Naive B cell (primary cell): ENCODE measurements at regions not wholly inside any gene's neighbourhood (a gene's known extent, or its start where the extent isn't known, plus 50 kb on each side); places are given as distances from the start of the nearest gene placed in this dataset.

Experiments used
- ATAC-seq, 2 donors: fragments of 150-1000 bp; cut with Tn5 transposase; 2 replicates each; pipeline ENCODE4 v1.10.0; 2021; ENCODE audit warnings: low read depth in 2 of 2, mild to moderate bottlenecking in 2 of 2, moderate library complexity in 2 of 2
- DNase-seq: peaks from one replicate; pipeline ENCODE4 v3.0.0; 2022
- H3K27ac Mint-ChIP-seq, 6 donors: one replicate each; pipeline ENCODE4 v1.8.0; 2020 to 2022; ENCODE audit warnings: mild to moderate bottlenecking in 6 of 6, mixed read lengths in 6 of 6, moderate library complexity in 5 of 6, inconsistent platforms in 2 of 6
- H3K27me3 Mint-ChIP-seq, 3 donors: one replicate each; pipeline ENCODE4 v1.8.0; 2021 to 2022; ENCODE audit warnings: mixed read lengths in 3 of 3, mild to moderate bottlenecking in 1 of 3
- H3K36me3 Mint-ChIP-seq, 2 donors: one replicate each; pipeline ENCODE4 v1.8.0; 2020 to 2022; ENCODE audit warnings: mixed read lengths in 2 of 2, inconsistent platforms in 1 of 2, mild to moderate bottlenecking in 1 of 2
- H3K4me1 Mint-ChIP-seq, 3 donors: one replicate each; pipeline ENCODE4 v1.8.0; 2020 to 2022; ENCODE audit warnings: mixed read lengths in 3 of 3, inconsistent platforms in 1 of 3, mild to moderate bottlenecking in 1 of 3, moderate library complexity in 1 of 3
- H3K4me3 Mint-ChIP-seq, 8 donors: one replicate each; pipeline ENCODE4 v1.8.0; 2020 to 2022; ENCODE audit warnings: mild to moderate bottlenecking in 8 of 8, mixed read lengths in 8 of 8, moderate library complexity in 8 of 8, inconsistent platforms in 2 of 8
- H3K9me3 Mint-ChIP-seq, 7 donors: one replicate each; pipeline ENCODE4 v1.8.0; 2020 to 2022; ENCODE audit warnings: mixed read lengths in 7 of 7, mild to moderate bottlenecking in 5 of 7, inconsistent platforms in 2 of 7, moderate library complexity in 1 of 7

GRCh38 chr6:132100388-132100990 lies 149.3 kb upstream of the CCN2 start:
- DNase-seq, result no peak
- no peak for ATAC-seq
- Mint-ChIP-seq H3K27ac (peak overlapping the region in 1 of 6 donors; percentile 49), H3K36me3 (peaks cover 6 to 8% of the 10 kb centered on the region in 2 donors), H3K9me3 (peaks cover 0 to 8% (median 4%) of the 10 kb centered on the region in 7 donors), H3K27me3 (no peaks in the 10 kb centered on the region), H3K4me3 (no peak overlapping the region), H3K4me1 (peaks cover 0 to 11% (median 3%) of the 10 kb centered on the region in 3 donors)

GRCh38 chr6:132096996-132097395 lies 145.8 kb upstream of the CCN2 start:
- H3K4me1 Mint-ChIP-seq, result peaks cover 0 to 11% (median 3%) of the 10 kb centered on the region in 3 donors
- ATAC-seq (no peak), DNase-seq (no peak)
- peaks cover 0 to 9% (median 3%) of the 10 kb centered on the region in 7 donors for H3K9me3 Mint-ChIP-seq
- no peak overlapping the region for H3K4me3 Mint-ChIP-seq
- H3K36me3 Mint-ChIP-seq, result no peaks in the 10 kb centered on the region
- no peaks in the 10 kb centered on the region for H3K27me3 Mint-ChIP-seq
- H3K27ac Mint-ChIP-seq, result no peak overlapping the region

GRCh38 chr6:132096245-132096644 lies 145.1 kb upstream of the CCN2 start:
- H3K4me3 Mint-ChIP-seq, result no peak overlapping the region
- H3K27ac Mint-ChIP-seq, result no peak overlapping the region
- peaks cover 0 to 17% (median 3%) of the 10 kb centered on the region in 7 donors for H3K9me3 Mint-ChIP-seq
- DNase-seq (no peak), ATAC-seq (no peak)
- H3K4me1 Mint-ChIP-seq, result peaks cover 0 to 11% (median 3%) of the 10 kb centered on the region in 3 donors
- no peaks in the 10 kb centered on the region for H3K27me3 Mint-ChIP-seq
- no peaks in the 10 kb centered on the region for H3K36me3 Mint-ChIP-seq

- DNase-seq (no peak), ATAC-seq (no peak)
- peaks cover 0 to 16% (median 13%) of the 10 kb centered on the region in 3 donors for H3K4me1 Mint-ChIP-seq
- H3K4me3 Mint-ChIP-seq, result no peak overlapping the region
- H3K9me3 Mint-ChIP-seq, result peaks cover 4 to 32% (median 15%) of the 10 kb centered on the region in 7 donors
- H3K27me3 Mint-ChIP-seq, result no peaks in the 10 kb centered on the region
- no peaks in the 10 kb centered on the region for H3K36me3 Mint-ChIP-seq
- H3K27ac Mint-ChIP-seq, result no peak overlapping the region
Measured at GRCh38 chr6:132089173-132089572, 138.0 kb upstream of the CCN2 start.

GRCh38 chr6:132088150-132088549 lies 137.0 kb upstream of the CCN2 start:
- no peaks in the 10 kb centered on the region for H3K27me3 Mint-ChIP-seq
- no peak for ATAC-seq

GRCh38 chr6:132087391-132087790 lies 136.2 kb upstream of the CCN2 start:
- no peak overlapping the region for H3K4me3 Mint-ChIP-seq
- H3K36me3 Mint-ChIP-seq, result no peaks in the 10 kb centered on the region
- H3K27me3 Mint-ChIP-seq, result no peaks in the 10 kb centered on the region
- ATAC-seq, result no peak
- peaks cover 4 to 32% (median 15%) of the 10 kb centered on the region in 7 donors for H3K9me3 Mint-ChIP-seq
- DNase-seq, result no peak
- peaks cover 0 to 16% (median 13%) of the 10 kb centered on the region in 3 donors for H3K4me1 Mint-ChIP-seq
- H3K27ac Mint-ChIP-seq, result no peak overlapping the region

More at GRCh38 chr6:132088150-132088549, 137.0 kb upstream of the CCN2 start:
- H3K27ac Mint-ChIP-seq, result no peak overlapping the region
- H3K4me3 Mint-ChIP-seq, result no peak overlapping the region
- peaks cover 0 to 16% (median 13%) of the 10 kb centered on the region in 3 donors for H3K4me1 Mint-ChIP-seq
- peaks cover 4 to 32% (median 15%) of the 10 kb centered on the region in 7 donors for H3K9me3 Mint-ChIP-seq
- no peaks in the 10 kb centered on the region for H3K36me3 Mint-ChIP-seq
- DNase-seq, result no peak

GRCh38 chr6:132085731-132086130 lies 134.6 kb upstream of the CCN2 start:
- H3K27ac Mint-ChIP-seq, result peak overlapping the region in 1 of 6 donors; percentile 47
- no peaks in the 10 kb centered on the region for H3K36me3 Mint-ChIP-seq
- H3K9me3 Mint-ChIP-seq, result peaks cover 3 to 15% (median 8%) of the 10 kb centered on the region in 7 donors
- H3K27me3 Mint-ChIP-seq, result no peaks in the 10 kb centered on the region
- peaks cover 0 to 16% (median 13%) of the 10 kb centered on the region in 3 donors for H3K4me1 Mint-ChIP-seq
- no peak for ATAC-seq
- H3K4me3 Mint-ChIP-seq, result peak overlapping the region in 1 of 8 donors; percentile 17
- DNase-seq, result no peak

- Mint-ChIP-seq H3K4me1 (peaks cover 0 to 16% (median 13%) of the 10 kb centered on the region in 3 donors), H3K36me3 (no peaks in the 10 kb centered on the region), H3K27ac (peak overlapping the region in 1 of 6 donors; percentile 76), H3K27me3 (no peaks in the 10 kb centered on the region), H3K4me3 (no peak overlapping the region), H3K9me3 (peaks cover 0 to 7% (median 2%) of the 10 kb centered on the region in 7 donors)
- no peak for DNase-seq
- ATAC-seq, result no peak
Measured at GRCh38 chr6:132084811-132085509, 133.8 kb upstream of the CCN2 start.

- no peaks in the 10 kb centered on the region for H3K9me3 Mint-ChIP-seq
- DNase-seq (no peak), ATAC-seq (no peak)
- H3K4me1 Mint-ChIP-seq, result peaks cover 0 to 16% (median 13%) of the 10 kb centered on the region in 3 donors
- H3K27me3 Mint-ChIP-seq, result no peaks in the 10 kb centered on the region
- no peak overlapping the region for H3K4me3 Mint-ChIP-seq
- peak overlapping the region in 1 of 6 donors; percentile 89 for H3K27ac Mint-ChIP-seq
- H3K36me3 Mint-ChIP-seq, result no peaks in the 10 kb centered on the region
Measured at GRCh38 chr6:132082421-132082820, 131.2 kb upstream of the CCN2 start.

GRCh38 chr6:132081338-132081737 lies 130.2 kb upstream of the CCN2 start:
- Mint-ChIP-seq H3K4me3 (no peak overlapping the region), H3K36me3 (no peaks in the 10 kb centered on the region), H3K4me1 (peaks cover 0 to 16% (median 13%) of the 10 kb centered on the region in 3 donors), H3K27me3 (no peaks in the 10 kb centered on the region), H3K27ac (no peak overlapping the region), H3K9me3 (peaks cover 0 to 1% (median 0%) of the 10 kb centered on the region in 7 donors)
- ATAC-seq (no peak), DNase-seq (no peak)

- Mint-ChIP-seq H3K36me3 (no peaks in the 10 kb centered on the region), H3K27me3 (no peaks in the 10 kb centered on the region), H3K27ac (no peak overlapping the region), H3K9me3 (peaks cover 0 to 1% (median 0%) of the 10 kb centered on the region in 7 donors), H3K4me3 (no peak overlapping the region), H3K4me1 (peaks cover 4 to 6% (median 4%) of the 10 kb centered on the region in 3 donors)
- DNase-seq (no peak), ATAC-seq (no peak)
Measured at GRCh38 chr6:132079286-132079685, 128.1 kb upstream of the CCN2 start.

GRCh38 chr6:132076452-132076851 lies 125.3 kb upstream of the CCN2 start:
- Mint-ChIP-seq H3K4me1 (peaks cover 4 to 11% (median 4%) of the 10 kb centered on the region in 3 donors), H3K36me3 (no peaks in the 10 kb centered on the region), H3K27me3 (no peaks in the 10 kb centered on the region), H3K27ac (no peak overlapping the region), H3K4me3 (no peak overlapping the region), H3K9me3 (peaks cover 0 to 1% (median 0%) of the 10 kb centered on the region in 7 donors)
- DNase-seq (no peak), ATAC-seq (no peak)

- H3K36me3 Mint-ChIP-seq, result no peaks in the 10 kb centered on the region
- DNase-seq (no peak), ATAC-seq (no peak)
- peaks cover 4 to 11% (median 7%) of the 10 kb centered on the region in 3 donors for H3K4me1 Mint-ChIP-seq
- peak overlapping the region in 1 of 6 donors; percentile 34 for H3K27ac Mint-ChIP-seq
- H3K9me3 Mint-ChIP-seq, result peaks cover 0 to 1% (median 0%) of the 10 kb centered on the region in 7 donors
- no peaks in the 10 kb centered on the region for H3K27me3 Mint-ChIP-seq
- H3K4me3 Mint-ChIP-seq, result no peak overlapping the region
Measured at GRCh38 chr6:132072831-132073230, 121.7 kb upstream of the CCN2 start.

- DNase-seq, result no peak
- H3K27me3 Mint-ChIP-seq, result no peaks in the 10 kb centered on the region
- peaks cover 0 to 1% (median 0%) of the 10 kb centered on the region in 7 donors for H3K9me3 Mint-ChIP-seq
- H3K36me3 Mint-ChIP-seq, result no peaks in the 10 kb centered on the region
- H3K4me1 Mint-ChIP-seq, result peaks cover 4 to 14% (median 9%) of the 10 kb centered on the region in 3 donors
- no peak overlapping the region for H3K4me3 Mint-ChIP-seq
- no peak for ATAC-seq
- H3K27ac Mint-ChIP-seq, result no peak overlapping the region
Measured at GRCh38 chr6:132072271-132072670, 121.1 kb upstream of the CCN2 start.
